UCSD-AML1 (cell line): ENCODE measurements at regions not wholly inside any gene's neighbourhood (a gene's known extent, or its start where the extent isn't known, plus 50 kb on each side); places are given as distances from the start of the nearest gene placed in this dataset.

Experiments used
- DNase-seq: peaks from one replicate; lab custom pipeline; 2025; ENCODE audit not compliant: unreplicated experiment; lab: John Stamatoyannopoulos, UW

GRCh38 chr16:73205153-73205886 is 157.4 kb upstream of the ZFHX3 start:
- DNase-seq: no peak

GRCh38 chr16:73204359-73205152 is 156.6 kb upstream of the ZFHX3 start:
- no peak for DNase-seq

GRCh38 chr16:73202161-73202729 is 154.3 kb upstream of the ZFHX3 start:
- DNase-seq: no peak

- DNase-seq: no peak
Measured at GRCh38 chr16:73199214-73199613, 151.3 kb upstream of the ZFHX3 start.

- no peak for DNase-seq
Measured at GRCh38 chr16:73198481-73198880, 150.6 kb upstream of the ZFHX3 start.

- no peak for DNase-seq
Measured at GRCh38 chr16:73197598-73197997, 149.7 kb upstream of the ZFHX3 start.

- DNase-seq: peak; percentile 62
Measured at GRCh38 chr16:73196670-73197069, 148.7 kb upstream of the ZFHX3 start.

- no peak for DNase-seq
Measured at GRCh38 chr16:73193464-73193863, 145.5 kb upstream of the ZFHX3 start.

GRCh38 chr16:73192232-73192894 is 144.4 kb upstream of the ZFHX3 start:
- DNase-seq: no peak

GRCh38 chr16:73191660-73192046 is 143.7 kb upstream of the ZFHX3 start:
- DNase-seq: no peak

GRCh38 chr16:73190688-73191659 is 143.0 kb upstream of the ZFHX3 start:
- no peak for DNase-seq

GRCh38 chr16:73190256-73190655 is 142.3 kb upstream of the ZFHX3 start:
- no peak for DNase-seq

- no peak for DNase-seq
Measured at GRCh38 chr16:73189136-73189535, 141.2 kb upstream of the ZFHX3 start.

- no peak for DNase-seq
Measured at GRCh38 chr16:73186752-73187601, 139.0 kb upstream of the ZFHX3 start.

GRCh38 chr16:73185737-73186136 is 137.8 kb upstream of the ZFHX3 start:
- DNase-seq: no peak

GRCh38 chr16:73183611-73184092 is 135.7 kb upstream of the ZFHX3 start:
- no peak for DNase-seq

- no peak for DNase-seq
Measured at GRCh38 chr16:73179705-73180331, 131.9 kb upstream of the ZFHX3 start.

- no peak for DNase-seq
Measured at GRCh38 chr16:73177729-73178295, 129.9 kb upstream of the ZFHX3 start.
